ENCODE measurements at regions not wholly inside any gene's neighbourhood (a gene's known extent, or its start where the extent isn't known, plus 50 kb on each side); places are given as distances from the start of the nearest gene placed in this dataset.

DNA sequence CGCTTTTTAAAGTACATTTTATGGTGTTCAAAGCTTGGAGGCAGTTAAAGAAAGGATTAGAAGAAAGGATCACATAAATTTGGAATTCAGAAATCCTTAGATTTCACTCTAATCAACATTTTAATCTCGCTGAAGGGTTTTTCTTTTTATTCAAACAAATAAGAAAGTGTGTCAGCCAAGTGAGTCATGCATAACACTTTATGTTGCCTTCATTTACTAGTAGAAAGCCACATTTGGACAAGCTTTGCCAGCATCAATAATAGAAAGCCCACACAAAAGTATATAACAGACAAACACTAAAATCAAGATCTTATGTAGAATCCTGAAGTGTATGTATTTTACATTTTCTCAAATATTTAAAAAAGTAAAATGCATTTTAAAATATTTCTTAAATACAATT lies 154.9 kb upstream of the TRPC4 start (continued):
- TF ChIP-seq, protein P1, sequence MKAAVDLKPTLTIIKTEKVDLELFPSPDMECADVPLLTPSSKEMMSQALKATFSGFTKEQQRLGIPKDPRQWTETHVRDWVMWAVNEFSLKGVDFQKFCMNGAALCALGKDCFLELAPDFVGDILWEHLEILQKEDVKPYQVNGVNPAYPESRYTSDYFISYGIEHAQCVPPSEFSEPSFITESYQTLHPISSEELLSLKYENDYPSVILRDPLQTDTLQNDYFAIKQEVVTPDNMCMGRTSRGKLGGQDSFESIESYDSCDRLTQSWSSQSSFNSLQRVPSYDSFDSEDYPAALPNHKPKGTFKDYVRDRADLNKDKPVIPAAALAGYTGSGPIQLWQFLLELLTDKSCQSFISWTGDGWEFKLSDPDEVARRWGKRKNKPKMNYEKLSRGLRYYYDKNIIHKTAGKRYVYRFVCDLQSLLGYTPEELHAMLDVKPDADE (IDR thresholded peaks at IDR 0.05) = no peak
- TF ChIP-seq POLR2AphosphoS5 (IDR thresholded peaks at IDR 0.05; ENCODE audit: low read depth) (no peak), ZNF331 (CRISPR knock-in tag; IDR thresholded peaks at IDR 0.05; ENCODE audit: low read depth) (no peak), NANOG (IDR thresholded peaks at IDR 0.05; ENCODE audit: borderline replicate concordance) (no peak), CREB1 (CRISPR knock-in tag; IDR thresholded peaks at IDR 0.05; ENCODE audit: low read depth) (no peak)
- TF ChIP-seq, protein P2, sequence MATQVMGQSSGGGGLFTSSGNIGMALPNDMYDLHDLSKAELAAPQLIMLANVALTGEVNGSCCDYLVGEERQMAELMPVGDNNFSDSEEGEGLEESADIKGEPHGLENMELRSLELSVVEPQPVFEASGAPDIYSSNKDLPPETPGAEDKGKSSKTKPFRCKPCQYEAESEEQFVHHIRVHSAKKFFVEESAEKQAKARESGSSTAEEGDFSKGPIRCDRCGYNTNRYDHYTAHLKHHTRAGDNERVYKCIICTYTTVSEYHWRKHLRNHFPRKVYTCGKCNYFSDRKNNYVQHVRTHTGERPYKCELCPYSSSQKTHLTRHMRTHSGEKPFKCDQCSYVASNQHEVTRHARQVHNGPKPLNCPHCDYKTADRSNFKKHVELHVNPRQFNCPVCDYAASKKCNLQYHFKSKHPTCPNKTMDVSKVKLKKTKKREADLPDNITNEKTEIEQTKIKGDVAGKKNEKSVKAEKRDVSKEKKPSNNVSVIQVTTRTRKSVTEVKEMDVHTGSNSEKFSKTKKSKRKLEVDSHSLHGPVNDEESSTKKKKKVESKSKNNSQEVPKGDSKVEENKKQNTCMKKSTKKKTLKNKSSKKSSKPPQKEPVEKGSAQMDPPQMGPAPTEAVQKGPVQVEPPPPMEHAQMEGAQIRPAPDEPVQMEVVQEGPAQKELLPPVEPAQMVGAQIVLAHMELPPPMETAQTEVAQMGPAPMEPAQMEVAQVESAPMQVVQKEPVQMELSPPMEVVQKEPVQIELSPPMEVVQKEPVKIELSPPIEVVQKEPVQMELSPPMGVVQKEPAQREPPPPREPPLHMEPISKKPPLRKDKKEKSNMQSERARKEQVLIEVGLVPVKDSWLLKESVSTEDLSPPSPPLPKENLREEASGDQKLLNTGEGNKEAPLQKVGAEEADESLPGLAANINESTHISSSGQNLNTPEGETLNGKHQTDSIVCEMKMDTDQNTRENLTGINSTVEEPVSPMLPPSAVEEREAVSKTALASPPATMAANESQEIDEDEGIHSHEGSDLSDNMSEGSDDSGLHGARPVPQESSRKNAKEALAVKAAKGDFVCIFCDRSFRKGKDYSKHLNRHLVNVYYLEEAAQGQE (IDR thresholded peaks at IDR 0.05; ENCODE audit: unreplicated experiment) = no peak

DNA sequence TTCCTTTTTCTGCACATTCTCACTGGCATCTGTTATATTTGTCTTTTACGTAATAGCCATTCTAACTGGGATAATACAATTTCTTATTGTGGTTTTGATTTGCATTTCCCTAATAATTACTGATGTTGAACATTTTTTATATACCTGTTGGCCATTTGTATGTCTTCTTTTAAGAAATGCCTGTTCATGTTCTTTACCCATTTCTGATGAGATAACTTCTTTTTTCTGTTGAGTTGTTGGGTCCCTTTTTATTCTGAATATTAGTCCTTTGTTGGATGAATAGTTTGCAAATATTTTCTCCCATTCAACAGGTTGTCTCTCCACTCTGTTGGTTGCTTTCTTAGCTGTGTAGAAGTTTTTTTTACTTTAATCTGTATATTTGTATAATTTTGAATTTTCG lies 147.7 kb upstream of the TRPC4 start:
- no peaks in the 10 kb centered on the region for H3K36me3 ChIP-seq (ENCODE audit: insufficient read depth)
- no peak overlapping the region for H3K4me3 ChIP-seq
- H4K20me1 ChIP-seq (replicated peaks; ENCODE audit: insufficient read depth) = no peaks in the 10 kb centered on the region
- DNase-seq (ENCODE audit: low spot score) (no peak), ATAC-seq (no peak)
- no peaks in the 10 kb centered on the region for H3K79me2 ChIP-seq (replicated peaks; ENCODE audit: insufficient read depth)
- H3K9me3 Mint-ChIP-seq = peaks cover 10% of the 10 kb centered on the region; the same call in 2 of the 3 replicates
- no peaks in the 10 kb centered on the region; the same call in 2 of the 3 replicates for H3K36me3 Mint-ChIP-seq (ENCODE audit: low read depth)
- no peaks in the 10 kb centered on the region for H3K9me2 ChIP-seq (ENCODE audit: insufficient read depth)
- H3K27me3 ChIP-seq (ENCODE audit: insufficient read depth) = no peaks in the 10 kb centered on the region
- no peaks in the 10 kb centered on the region for H3K4me1 ChIP-seq (ENCODE audit: insufficient read depth)
- H2AFZ ChIP-seq = no peak overlapping the region
- no peaks in the 10 kb centered on the region for H3K4me1 Mint-ChIP-seq
- H3F3A ChIP-seq (replicated peaks; ENCODE audit: low read depth) = no peaks in the 10 kb centered on the region
- no peak overlapping the region for H3K4me3 Mint-ChIP-seq
- no peaks in the 10 kb centered on the region for H3K27me3 Mint-ChIP-seq (ENCODE audit: insufficient read depth, low read depth, poor library complexity)
- no peak overlapping the region for H3K27ac Mint-ChIP-seq
- no peak overlapping the region for H3K27ac ChIP-seq (ENCODE audit: low read depth)
- no peak overlapping the region for H3K4me2 ChIP-seq
- TF ChIP-seq, protein P3, sequence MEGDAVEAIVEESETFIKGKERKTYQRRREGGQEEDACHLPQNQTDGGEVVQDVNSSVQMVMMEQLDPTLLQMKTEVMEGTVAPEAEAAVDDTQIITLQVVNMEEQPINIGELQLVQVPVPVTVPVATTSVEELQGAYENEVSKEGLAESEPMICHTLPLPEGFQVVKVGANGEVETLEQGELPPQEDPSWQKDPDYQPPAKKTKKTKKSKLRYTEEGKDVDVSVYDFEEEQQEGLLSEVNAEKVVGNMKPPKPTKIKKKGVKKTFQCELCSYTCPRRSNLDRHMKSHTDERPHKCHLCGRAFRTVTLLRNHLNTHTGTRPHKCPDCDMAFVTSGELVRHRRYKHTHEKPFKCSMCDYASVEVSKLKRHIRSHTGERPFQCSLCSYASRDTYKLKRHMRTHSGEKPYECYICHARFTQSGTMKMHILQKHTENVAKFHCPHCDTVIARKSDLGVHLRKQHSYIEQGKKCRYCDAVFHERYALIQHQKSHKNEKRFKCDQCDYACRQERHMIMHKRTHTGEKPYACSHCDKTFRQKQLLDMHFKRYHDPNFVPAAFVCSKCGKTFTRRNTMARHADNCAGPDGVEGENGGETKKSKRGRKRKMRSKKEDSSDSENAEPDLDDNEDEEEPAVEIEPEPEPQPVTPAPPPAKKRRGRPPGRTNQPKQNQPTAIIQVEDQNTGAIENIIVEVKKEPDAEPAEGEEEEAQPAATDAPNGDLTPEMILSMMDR (conservative IDR thresholded peaks at IDR 0.05; ENCODE audit: low read depth in 2 of 2) = no peak
- TF ChIP-seq ZNF114 (CRISPR knock-in tag; IDR thresholded peaks at IDR 0.05) = no peak
- no peak for TF ChIP-seq CREB1 (CRISPR knock-in tag; IDR thresholded peaks at IDR 0.05; ENCODE audit: low read depth)
- TF ChIP-seq ZNF331 (CRISPR knock-in tag; IDR thresholded peaks at IDR 0.05; ENCODE audit: low read depth) = no peak
- TF ChIP-seq, protein P2 (IDR thresholded peaks at IDR 0.05; ENCODE audit: unreplicated experiment) = no peak
